ENCODE measurements at regions not wholly inside any gene's neighbourhood (a gene's known extent, or its start where the extent isn't known, plus 50 kb on each side); places are given as distances from the start of the nearest gene placed in this dataset.

GRCh38 chr6:14048837-14049236, 68.7 kb upstream of the CD83 start:
- Histone ChIP-seq H3K9me3 (ENCODE audit: control insufficient read depth in 3 of 3, low read length in 3 of 3) (no peaks in the 10 kb centered on the region), H3K4me3 (ENCODE audit: low read length in 3 of 3) (no peak overlapping the region), H3K27me3 (ENCODE audit: control insufficient read depth in 3 of 3, insufficient read depth in 3 of 3, low read length in 3 of 3) (peaks cover 4 to 10% (median 5%) of the 10 kb centered on the region in 3 donors), H3K27ac (ENCODE audit: low read depth, low read length) (no peak overlapping the region), H3K9ac (ENCODE audit: low read depth in 1 of 3, low read length in 3 of 3) (no peak overlapping the region), H3K36me3 (ENCODE audit: control insufficient read depth in 3 of 3, insufficient read depth in 3 of 3, low read length in 3 of 3) (no peaks in the 10 kb centered on the region), H3K4me1 (ENCODE audit: control insufficient read depth in 3 of 3, insufficient read depth in 3 of 3, low read length in 3 of 3) (no peaks in the 10 kb centered on the region)

- Histone ChIP-seq H3K9ac (ENCODE audit: low read depth in 1 of 3, low read length in 3 of 3) (no peak overlapping the region), H3K4me3 (ENCODE audit: low read length in 3 of 3) (no peak overlapping the region), H3K27me3 (ENCODE audit: control insufficient read depth in 3 of 3, insufficient read depth in 3 of 3, low read length in 3 of 3) (peaks cover 4 to 7% (median 5%) of the 10 kb centered on the region in 3 donors), H3K27ac (ENCODE audit: low read depth, low read length) (no peak overlapping the region), H3K36me3 (ENCODE audit: control insufficient read depth in 3 of 3, insufficient read depth in 3 of 3, low read length in 3 of 3) (no peaks in the 10 kb centered on the region), H3K4me1 (ENCODE audit: control insufficient read depth in 3 of 3, insufficient read depth in 3 of 3, low read length in 3 of 3) (no peaks in the 10 kb centered on the region), H3K9me3 (ENCODE audit: control insufficient read depth in 3 of 3, low read length in 3 of 3) (no peaks in the 10 kb centered on the region)
Measured at GRCh38 chr6:14051355-14051754, 66.2 kb upstream of the CD83 start.

DNA sequence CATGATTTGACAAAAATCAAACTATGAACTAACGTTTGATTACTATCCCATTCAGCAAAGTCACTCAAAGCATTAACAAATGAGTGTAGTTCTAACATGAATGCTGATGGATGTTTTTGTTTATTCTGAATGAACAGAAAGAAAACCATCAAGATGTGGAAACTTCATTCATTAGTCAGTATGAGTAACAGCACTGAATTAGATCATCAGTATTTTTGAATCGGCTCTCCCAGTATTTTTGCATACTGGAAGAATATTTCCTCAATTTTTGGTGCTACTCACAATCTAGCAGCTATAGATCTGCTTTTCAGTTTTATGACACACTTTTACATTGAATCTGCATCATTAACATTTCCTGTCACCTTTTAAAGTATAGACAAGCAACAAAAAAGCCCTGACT, 63.8 kb upstream of the CD83 start:
- no peak overlapping the region for H3K9ac ChIP-seq (ENCODE audit: low read depth in 1 of 3, low read length in 3 of 3)
- H3K4me3 ChIP-seq (ENCODE audit: low read length in 3 of 3) = no peak overlapping the region
- H3K27me3 ChIP-seq (ENCODE audit: control insufficient read depth in 3 of 3, insufficient read depth in 3 of 3, low read length in 3 of 3) = peaks cover 5 to 10% (median 10%) of the 10 kb centered on the region in 3 donors
- no peak overlapping the region for H3K27ac ChIP-seq (ENCODE audit: low read depth, low read length)
- no peaks in the 10 kb centered on the region for H3K9me3 ChIP-seq (ENCODE audit: control insufficient read depth in 3 of 3, low read length in 3 of 3)
- H3K4me1 ChIP-seq (ENCODE audit: control insufficient read depth in 3 of 3, insufficient read depth in 3 of 3, low read length in 3 of 3) = no peaks in the 10 kb centered on the region
- no peaks in the 10 kb centered on the region for H3K36me3 ChIP-seq (ENCODE audit: control insufficient read depth in 3 of 3, insufficient read depth in 3 of 3, low read length in 3 of 3)

- no peak overlapping the region for H3K9ac ChIP-seq (ENCODE audit: low read depth in 1 of 3, low read length in 3 of 3)
- H3K27me3 ChIP-seq (ENCODE audit: control insufficient read depth in 3 of 3, insufficient read depth in 3 of 3, low read length in 3 of 3) = peaks cover 8 to 14% (median 11%) of the 10 kb centered on the region in 3 donors
- H3K27ac ChIP-seq (ENCODE audit: low read depth, low read length) = no peak overlapping the region
- H3K9me3 ChIP-seq (ENCODE audit: control insufficient read depth in 3 of 3, low read length in 3 of 3) = no peaks in the 10 kb centered on the region
- H3K4me3 ChIP-seq (ENCODE audit: low read length in 3 of 3) = no peak overlapping the region
- no peaks in the 10 kb centered on the region for H3K36me3 ChIP-seq (ENCODE audit: control insufficient read depth in 3 of 3, insufficient read depth in 3 of 3, low read length in 3 of 3)
- no peaks in the 10 kb centered on the region for H3K4me1 ChIP-seq (ENCODE audit: control insufficient read depth in 3 of 3, insufficient read depth in 3 of 3, low read length in 3 of 3)
Measured at GRCh38 chr6:14055541-14055940, 62.0 kb upstream of the CD83 start.

- H3K27me3 ChIP-seq (ENCODE audit: control insufficient read depth in 3 of 3, insufficient read depth in 3 of 3, low read length in 3 of 3) = peaks cover 7 to 14% (median 8%) of the 10 kb centered on the region in 3 donors
- H3K4me1 ChIP-seq (ENCODE audit: control insufficient read depth in 3 of 3, insufficient read depth in 3 of 3, low read length in 3 of 3) = no peaks in the 10 kb centered on the region
- H3K27ac ChIP-seq (ENCODE audit: low read depth, low read length) = no peak overlapping the region
- H3K36me3 ChIP-seq (ENCODE audit: control insufficient read depth in 3 of 3, insufficient read depth in 3 of 3, low read length in 3 of 3) = no peaks in the 10 kb centered on the region
- no peaks in the 10 kb centered on the region for H3K9me3 ChIP-seq (ENCODE audit: control insufficient read depth in 3 of 3, low read length in 3 of 3)
- no peak overlapping the region for H3K4me3 ChIP-seq (ENCODE audit: low read length in 3 of 3)
- H3K9ac ChIP-seq (ENCODE audit: low read depth in 1 of 3, low read length in 3 of 3) = no peak overlapping the region
Measured at GRCh38 chr6:14058029-14058695, 59.4 kb upstream of the CD83 start.

- H3K9me3 ChIP-seq (ENCODE audit: control insufficient read depth in 3 of 3, low read length in 3 of 3) = no peaks in the 10 kb centered on the region
- H3K27ac ChIP-seq (ENCODE audit: low read depth, low read length) = no peak overlapping the region
- H3K4me1 ChIP-seq (ENCODE audit: control insufficient read depth in 3 of 3, insufficient read depth in 3 of 3, low read length in 3 of 3) = no peaks in the 10 kb centered on the region
- no peak overlapping the region for H3K9ac ChIP-seq (ENCODE audit: low read depth in 1 of 3, low read length in 3 of 3)
- no peaks in the 10 kb centered on the region for H3K36me3 ChIP-seq (ENCODE audit: control insufficient read depth in 3 of 3, insufficient read depth in 3 of 3, low read length in 3 of 3)
- H3K4me3 ChIP-seq (ENCODE audit: low read length in 3 of 3) = no peak overlapping the region
- peaks cover 7 to 14% (median 8%) of the 10 kb centered on the region in 3 donors for H3K27me3 ChIP-seq (ENCODE audit: control insufficient read depth in 3 of 3, insufficient read depth in 3 of 3, low read length in 3 of 3)
Measured at GRCh38 chr6:14058735-14059134, 58.8 kb upstream of the CD83 start.

DNA sequence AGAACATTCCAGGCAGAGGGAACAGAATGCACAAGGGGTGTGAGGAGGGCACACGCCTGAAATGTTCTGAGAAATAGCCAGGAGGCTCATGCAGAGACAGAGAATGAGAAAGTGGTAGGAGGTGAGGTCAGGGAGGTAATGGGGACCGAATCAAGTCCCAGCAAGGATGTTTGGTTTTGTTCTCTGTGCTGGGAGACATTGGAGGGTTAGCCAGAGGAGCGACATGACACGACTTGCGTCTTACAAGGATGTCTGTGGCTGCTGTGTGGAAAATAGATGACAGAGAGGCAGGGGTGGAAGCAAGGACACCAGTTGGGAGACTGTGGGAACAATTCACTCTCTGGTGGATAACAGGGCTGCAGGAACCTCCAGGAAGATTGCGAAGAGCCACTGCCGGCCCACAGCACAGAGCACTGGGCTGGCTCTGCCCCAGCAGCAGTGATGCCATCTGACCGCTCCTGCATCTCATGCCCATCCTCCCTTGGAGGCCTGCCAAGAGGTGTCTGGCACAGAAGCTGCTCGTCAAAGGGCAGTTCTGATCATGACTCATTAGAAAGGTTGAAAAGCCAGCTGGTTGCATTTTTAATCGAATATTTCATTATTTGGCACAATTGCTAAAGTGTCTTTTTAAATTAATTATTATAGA, 57.7 kb upstream of the CD83 start:
- Histone ChIP-seq H3K4me1 (ENCODE audit: control insufficient read depth in 3 of 3, insufficient read depth in 3 of 3, low read length in 3 of 3) (no peaks in the 10 kb centered on the region), H3K27ac (ENCODE audit: low read depth, low read length) (no peak overlapping the region), H3K4me3 (ENCODE audit: low read length in 3 of 3) (no peak overlapping the region), H3K36me3 (ENCODE audit: control insufficient read depth in 3 of 3, insufficient read depth in 3 of 3, low read length in 3 of 3) (no peaks in the 10 kb centered on the region), H3K27me3 (ENCODE audit: control insufficient read depth in 3 of 3, insufficient read depth in 3 of 3, low read length in 3 of 3) (peaks cover 7 to 14% (median 8%) of the 10 kb centered on the region in 3 donors), H3K9ac (ENCODE audit: low read depth in 1 of 3, low read length in 3 of 3) (no peak overlapping the region), H3K9me3 (ENCODE audit: control insufficient read depth in 3 of 3, low read length in 3 of 3) (no peaks in the 10 kb centered on the region)

GRCh38 chr6:14060971-14061370, 56.6 kb upstream of the CD83 start:
- H3K9ac ChIP-seq (ENCODE audit: low read depth in 1 of 3, low read length in 3 of 3) = no peak overlapping the region
- H3K4me1 ChIP-seq (ENCODE audit: control insufficient read depth in 3 of 3, insufficient read depth in 3 of 3, low read length in 3 of 3) = no peaks in the 10 kb centered on the region
- H3K9me3 ChIP-seq (ENCODE audit: control insufficient read depth in 3 of 3, low read length in 3 of 3) = no peaks in the 10 kb centered on the region
- H3K27ac ChIP-seq (ENCODE audit: low read depth, low read length) = no peak overlapping the region
- H3K4me3 ChIP-seq (ENCODE audit: low read length in 3 of 3) = no peak overlapping the region
- H3K36me3 ChIP-seq (ENCODE audit: control insufficient read depth in 3 of 3, insufficient read depth in 3 of 3, low read length in 3 of 3) = no peaks in the 10 kb centered on the region
- peaks cover 7 to 14% (median 8%) of the 10 kb centered on the region in 3 donors for H3K27me3 ChIP-seq (ENCODE audit: control insufficient read depth in 3 of 3, insufficient read depth in 3 of 3, low read length in 3 of 3)

- Histone ChIP-seq H3K4me3 (ENCODE audit: low read length in 3 of 3) (no peak overlapping the region), H3K9ac (ENCODE audit: low read depth in 1 of 3, low read length in 3 of 3) (no peak overlapping the region), H3K9me3 (ENCODE audit: control insufficient read depth in 3 of 3, low read length in 3 of 3) (no peaks in the 10 kb centered on the region), H3K27me3 (ENCODE audit: control insufficient read depth in 3 of 3, insufficient read depth in 3 of 3, low read length in 3 of 3) (peaks cover 7 to 14% (median 8%) of the 10 kb centered on the region in 3 donors), H3K36me3 (ENCODE audit: control insufficient read depth in 3 of 3, insufficient read depth in 3 of 3, low read length in 3 of 3) (no peaks in the 10 kb centered on the region), H3K4me1 (ENCODE audit: control insufficient read depth in 3 of 3, insufficient read depth in 3 of 3, low read length in 3 of 3) (no peaks in the 10 kb centered on the region), H3K27ac (ENCODE audit: low read depth, low read length) (no peak overlapping the region)
Measured at GRCh38 chr6:14061643-14062042, 55.9 kb upstream of the CD83 start.

GRCh38 chr6:14062345-14063029, 55.1 kb upstream of the CD83 start:
- no peak overlapping the region for H3K9ac ChIP-seq (ENCODE audit: low read depth in 1 of 3, low read length in 3 of 3)
- no peaks in the 10 kb centered on the region for H3K4me1 ChIP-seq (ENCODE audit: control insufficient read depth in 3 of 3, insufficient read depth in 3 of 3, low read length in 3 of 3)
- H3K27me3 ChIP-seq (ENCODE audit: control insufficient read depth in 3 of 3, insufficient read depth in 3 of 3, low read length in 3 of 3) = peaks cover 7 to 13% (median 8%) of the 10 kb centered on the region in 3 donors
- H3K36me3 ChIP-seq (ENCODE audit: control insufficient read depth in 3 of 3, insufficient read depth in 3 of 3, low read length in 3 of 3) = no peaks in the 10 kb centered on the region
- no peaks in the 10 kb centered on the region for H3K9me3 ChIP-seq (ENCODE audit: control insufficient read depth in 3 of 3, low read length in 3 of 3)
- no peak overlapping the region for H3K27ac ChIP-seq (ENCODE audit: low read depth, low read length)
- no peak overlapping the region for H3K4me3 ChIP-seq (ENCODE audit: low read length in 3 of 3)

All from skeletal muscle tissue (tissue), 3 donors.